ENCODE measurements at regions not wholly inside any gene's neighbourhood (a gene's known extent, or its start where the extent isn't known, plus 50 kb on each side); places are given as distances from the start of the nearest gene placed in this dataset.

- TF ChIP-seq CTCF (IDR thresholded peaks at IDR 0.05) (no peak), POLR2A (IDR thresholded peaks at IDR 0.05) (no peak), EP300 (IDR thresholded peaks at IDR 0.05) (no peak)
Measured at GRCh38 chr14:40252817-40253447, 820.7 kb upstream of the FBXO33 start.
